Astrocyte (in vitro differentiated cells and primary cell): ENCODE measurements at regions not wholly inside any gene's neighbourhood (a gene's known extent, or its start where the extent isn't known, plus 50 kb on each side); places are given as distances from the start of the nearest gene placed in this dataset.

Source experiments
- EZH2 ChIP-seq: IDR thresholded peaks from 2 replicates; pipeline ENCODE4 v1.6.1; 2012; ENCODE audit warnings: mild to moderate bottlenecking, low read length, inconsistent platforms; ENCODE audit not compliant: insufficient read depth
- TF ChIP-seq, protein P1 (sequence below): IDR thresholded peaks from 2 replicates; pipeline ENCODE4 v1.5.1; 2011; ENCODE audit warnings: low read depth, mild to moderate bottlenecking, inconsistent platforms, low read length, moderate library complexity; ENCODE audit not compliant: insufficient read depth

- TF ChIP-seq, protein P1, sequence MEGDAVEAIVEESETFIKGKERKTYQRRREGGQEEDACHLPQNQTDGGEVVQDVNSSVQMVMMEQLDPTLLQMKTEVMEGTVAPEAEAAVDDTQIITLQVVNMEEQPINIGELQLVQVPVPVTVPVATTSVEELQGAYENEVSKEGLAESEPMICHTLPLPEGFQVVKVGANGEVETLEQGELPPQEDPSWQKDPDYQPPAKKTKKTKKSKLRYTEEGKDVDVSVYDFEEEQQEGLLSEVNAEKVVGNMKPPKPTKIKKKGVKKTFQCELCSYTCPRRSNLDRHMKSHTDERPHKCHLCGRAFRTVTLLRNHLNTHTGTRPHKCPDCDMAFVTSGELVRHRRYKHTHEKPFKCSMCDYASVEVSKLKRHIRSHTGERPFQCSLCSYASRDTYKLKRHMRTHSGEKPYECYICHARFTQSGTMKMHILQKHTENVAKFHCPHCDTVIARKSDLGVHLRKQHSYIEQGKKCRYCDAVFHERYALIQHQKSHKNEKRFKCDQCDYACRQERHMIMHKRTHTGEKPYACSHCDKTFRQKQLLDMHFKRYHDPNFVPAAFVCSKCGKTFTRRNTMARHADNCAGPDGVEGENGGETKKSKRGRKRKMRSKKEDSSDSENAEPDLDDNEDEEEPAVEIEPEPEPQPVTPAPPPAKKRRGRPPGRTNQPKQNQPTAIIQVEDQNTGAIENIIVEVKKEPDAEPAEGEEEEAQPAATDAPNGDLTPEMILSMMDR, result no peak
- TF ChIP-seq EZH2, result no peak
Measured at GRCh38 chr9:16238623-16239138, 631.8 kb downstream of the BNC2 start.
